Dermis microvascular lymphatic vessel endothelial cell (primary cell): ENCODE measurements at regions not wholly inside any gene's neighbourhood (a gene's known extent, or its start where the extent isn't known, plus 50 kb on each side); places are given as distances from the start of the nearest gene placed in this dataset.
"Not testable (repeated sequence)": the region's sequence is repeated elsewhere in the genome, so short reads cannot be mapped to it uniquely, and the experiment has no call there.

Experiments used
- DNase-seq, 2 donors: peaks; one replicate each; pipeline versions ENCODE4 v3.0.0 to v3.0.0-alpha.2; 2010; ENCODE audit warnings: low read depth in 2 of 2

- no peak for DNase-seq
Observed at GRCh38 chr4:11715753-11716521, 287.2 kb upstream of the HS3ST1 start.

GRCh38 chr4:11710453-11711093 is 281.9 kb upstream of the HS3ST1 start:
- DNase-seq: no peak

- peak in 1 of 2 donors; percentile 13 for DNase-seq
Observed at GRCh38 chr4:11704186-11704830, 275.6 kb upstream of the HS3ST1 start.

GRCh38 chr4:11702886-11703557 is 274.3 kb upstream of the HS3ST1 start:
- no peak for DNase-seq

- DNase-seq: no peak
Observed at GRCh38 chr4:11701966-11702725, 273.5 kb upstream of the HS3ST1 start.

GRCh38 chr4:11700751-11701226 is 272.1 kb upstream of the HS3ST1 start:
- peak in 1 of 2 donors; percentile 9 for DNase-seq

GRCh38 chr4:11698846-11699590 is 270.3 kb upstream of the HS3ST1 start:
- peak; percentile 1 to 83 for DNase-seq

- DNase-seq: no peak
Observed at GRCh38 chr4:11698033-11698432, 269.3 kb upstream of the HS3ST1 start.

- DNase-seq: no peak
Observed at GRCh38 chr4:11693693-11694092, 265.0 kb upstream of the HS3ST1 start.

GRCh38 chr4:11691236-11691635 is 262.5 kb upstream of the HS3ST1 start:
- peak in 1 of 2 donors; percentile 58 for DNase-seq

- no peak for DNase-seq
Observed at GRCh38 chr4:11687727-11688126, 259.0 kb upstream of the HS3ST1 start.

GRCh38 chr4:11685481-11685880 is 256.8 kb upstream of the HS3ST1 start:
- no peak for DNase-seq

- no peak for DNase-seq
Observed at GRCh38 chr4:11675051-11675800, 246.5 kb upstream of the HS3ST1 start.

GRCh38 chr4:11670304-11670703 is 241.6 kb upstream of the HS3ST1 start:
- no peak for DNase-seq

- DNase-seq: peak; percentile 6 to 36
Observed at GRCh38 chr4:11669156-11669555, 240.5 kb upstream of the HS3ST1 start.

GRCh38 chr4:11663114-11663513 is 234.4 kb upstream of the HS3ST1 start:
- DNase-seq: no peak

GRCh38 chr4:11650801-11651596 is 222.3 kb upstream of the HS3ST1 start:
- DNase-seq: peak; percentile 6 to 73

- DNase-seq: no peak
Observed at GRCh38 chr4:11647433-11647832, 218.7 kb upstream of the HS3ST1 start.

GRCh38 chr4:11643081-11643480 is 214.4 kb upstream of the HS3ST1 start:
- DNase-seq: not testable (repeated sequence)
